Naive thymus-derived CD4-positive, alpha-beta T cell (primary cell): ENCODE measurements at regions not wholly inside any gene's neighbourhood (a gene's known extent, or its start where the extent isn't known, plus 50 kb on each side); places are given as distances from the start of the nearest gene placed in this dataset.

Experiments used
- ATAC-seq: fragments of 150-1000 bp; cut with Tn5 transposase; 2 replicates; pipeline ENCODE4 v1.10.0; 2021; ENCODE audit warnings: mild to moderate bottlenecking, moderate library complexity
- CTCF ChIA-PET: fragments of 350-600 bp; sonication (Branson Sonifier 250); formaldehyde crosslinking; loops from one replicate; lab custom pipeline; 2021; ENCODE audit warnings: antibody characterized with exemption; lab: Charles Lee
- POLR2A ChIA-PET: fragments of 350-600 bp; sonication (Branson Sonifier 250); formaldehyde crosslinking; loops from one replicate; lab custom pipeline; 2021; ENCODE audit warnings: antibody characterized with exemption, inconsistent platforms; lab: Charles Lee
- DNase-seq, 9 donors: peaks; one replicate each; pipeline versions ENCODE4 v3.0.0 to v3.0.0-alpha.2; 2020 to 2022; ENCODE audit warnings: mixed read lengths in 1 of 9
- H3K27ac ChIP-seq: one replicate; pipeline ENCODE4 v1.7.0; 2013; ENCODE audit warnings: mild to moderate bottlenecking, low read depth, low read length, moderate library complexity
- H3K27me3 ChIP-seq, 2 donors: one replicate each; pipeline ENCODE4 v1.7.0; 2013; ENCODE audit warnings: low read length in 2 of 2, mild to moderate bottlenecking in 2 of 2, moderate library complexity in 2 of 2; ENCODE audit not compliant: control insufficient read depth in 2 of 2, insufficient read depth in 2 of 2
- H3K36me3 ChIP-seq, 3 experiments: 1 replicate in 2 of 3; 2 replicates in 1 of 3; pipeline ENCODE4 v1.7.0; 2013; ENCODE audit warnings: low read length in 3 of 3, mild to moderate bottlenecking in 3 of 3, moderate library complexity in 1 of 3; ENCODE audit not compliant: insufficient read depth in 3 of 3, control insufficient read depth in 2 of 3
- H3K4me1 ChIP-seq, 2 donors: one replicate each; pipeline ENCODE4 v1.7.0; 2013; ENCODE audit warnings: low read length in 2 of 2, mild to moderate bottlenecking in 2 of 2, moderate library complexity in 1 of 2; ENCODE audit not compliant: control insufficient read depth in 2 of 2, insufficient read depth in 2 of 2
- H3K4me3 ChIP-seq: 2 replicates; pipeline ENCODE4 v1.7.0; 2013; ENCODE audit warnings: mild to moderate bottlenecking, low read length
- H3K9me3 ChIP-seq, 3 experiments: 1 replicate in 2 of 3; 2 replicates in 1 of 3; pipeline ENCODE4 v1.7.0; 2013; ENCODE audit warnings: low read length in 3 of 3; ENCODE audit not compliant: control insufficient read depth in 2 of 3
- H3K27ac Mint-ChIP-seq, 9 donors: one replicate each; pipeline ENCODE4 v1.8.0; 2020 to 2022; ENCODE audit warnings: mixed read lengths in 9 of 9, mild to moderate bottlenecking in 8 of 9, moderate library complexity in 5 of 9, inconsistent platforms in 2 of 9
- H3K27me3 Mint-ChIP-seq, 5 donors: one replicate each; pipeline ENCODE4 v1.8.0; 2021 to 2022; ENCODE audit warnings: mixed read lengths in 5 of 5, mild to moderate bottlenecking in 1 of 5
- H3K36me3 Mint-ChIP-seq, 5 donors: one replicate each; pipeline ENCODE4 v1.8.0; 2020 to 2022; ENCODE audit warnings: mixed read lengths in 5 of 5, mild to moderate bottlenecking in 3 of 5, inconsistent platforms in 1 of 5
- H3K4me1 Mint-ChIP-seq, 7 donors: one replicate each; pipeline ENCODE4 v1.8.0; 2020 to 2022; ENCODE audit warnings: mixed read lengths in 7 of 7, mild to moderate bottlenecking in 3 of 7, inconsistent platforms in 1 of 7
- H3K4me3 Mint-ChIP-seq, 10 donors: one replicate each; pipeline ENCODE4 v1.8.0; 2020 to 2022; ENCODE audit warnings: mild to moderate bottlenecking in 10 of 10, mixed read lengths in 10 of 10, moderate library complexity in 6 of 10, inconsistent platforms in 2 of 10
- H3K9me3 Mint-ChIP-seq, 11 donors: one replicate each; pipeline ENCODE4 v1.8.0; 2020 to 2022; ENCODE audit warnings: mixed read lengths in 11 of 11, mild to moderate bottlenecking in 4 of 11, inconsistent platforms in 1 of 11, moderate library complexity in 1 of 11
- intact Hi-C, 2 donors: fragments of 100-400 bp; cut with micrococcal nuclease; formaldehyde crosslinking; loops; one replicate each; pipeline ENCODE4 v1.15.1; 2023

GRCh38 chr6:45795678-45796077 is 220.0 kb downstream of the CLIC5 start:
- Histone ChIP-seq H3K36me3 (no peaks in the 10 kb centered on the region), H3K27ac (no peak overlapping the region), H3K27me3 (no peaks in the 10 kb centered on the region), H3K4me3 (no peak overlapping the region), H3K9me3 (no peaks in the 10 kb centered on the region), H3K4me1 (no peaks in the 10 kb centered on the region)
- Mint-ChIP-seq H3K36me3 (peaks cover 0 to 7% (median 0%) of the 10 kb centered on the region in 5 donors), H3K27me3 (no peaks in the 10 kb centered on the region), H3K4me3 (no peak overlapping the region), H3K27ac (no peak overlapping the region), H3K9me3 (peaks cover 0 to 3% (median 0%) of the 10 kb centered on the region in 11 donors), H3K4me1 (peaks cover 0 to 5% (median 0%) of the 10 kb centered on the region in 7 donors)
- ATAC-seq (no peak), DNase-seq (no peak)
- intact Hi-C loops: no loop called here
- ChIA-PET POLR2A (interaction anchor here (0.6 kb wide), 1 partner anchor 185 kb away, joined by 4 read pairs; no protein-coding TSS in a partner anchor), CTCF (no interaction called here)

- Histone ChIP-seq H3K9me3 (no peaks in the 10 kb centered on the region), H3K4me3 (no peak overlapping the region), H3K27ac (no peak overlapping the region), H3K27me3 (no peaks in the 10 kb centered on the region), H3K36me3 (no peaks in the 10 kb centered on the region), H3K4me1 (no peaks in the 10 kb centered on the region)
- POLR2A ChIA-PET: no interaction called here
- intact Hi-C loops: no loop called here
- Mint-ChIP-seq H3K36me3 (peaks cover 0 to 6% (median 0%) of the 10 kb centered on the region in 5 donors), H3K4me1 (peaks cover 0 to 2% (median 0%) of the 10 kb centered on the region in 7 donors), H3K9me3 (peaks cover 0 to 3% (median 0%) of the 10 kb centered on the region in 11 donors), H3K27ac (no peak overlapping the region), H3K4me3 (no peak overlapping the region), H3K27me3 (no peaks in the 10 kb centered on the region)
- ATAC-seq: no peak
- CTCF ChIA-PET: no interaction called here
- DNase-seq: no peak
These were observed 221.2 kb downstream of the CLIC5 start for GRCh38 chr6:45794465-45794864.

GRCh38 chr6:45791211-45792168 is 224.2 kb downstream of the CLIC5 start:
- H3K27ac Mint-ChIP-seq: no peak overlapping the region
- H3K27me3 ChIP-seq: no peaks in the 10 kb centered on the region
- POLR2A ChIA-PET: no interaction called here
- CTCF ChIA-PET: no interaction called here
- intact Hi-C loops: no loop called here
- peaks cover 0 to 2% (median 0%) of the 10 kb centered on the region in 7 donors for H3K4me1 Mint-ChIP-seq
- H3K27me3 Mint-ChIP-seq: no peaks in the 10 kb centered on the region
- H3K9me3 Mint-ChIP-seq: no peaks in the 10 kb centered on the region
- no peaks in the 10 kb centered on the region for H3K36me3 Mint-ChIP-seq
- ATAC-seq (no peak), DNase-seq (no peak)
- H3K4me3 Mint-ChIP-seq: no peak overlapping the region
- H3K4me3 ChIP-seq: no peak overlapping the region
- H3K9me3 ChIP-seq: no peaks in the 10 kb centered on the region
- H3K36me3 ChIP-seq: no peaks in the 10 kb centered on the region
- no peak overlapping the region for H3K27ac ChIP-seq
- no peaks in the 10 kb centered on the region for H3K4me1 ChIP-seq

DNA sequence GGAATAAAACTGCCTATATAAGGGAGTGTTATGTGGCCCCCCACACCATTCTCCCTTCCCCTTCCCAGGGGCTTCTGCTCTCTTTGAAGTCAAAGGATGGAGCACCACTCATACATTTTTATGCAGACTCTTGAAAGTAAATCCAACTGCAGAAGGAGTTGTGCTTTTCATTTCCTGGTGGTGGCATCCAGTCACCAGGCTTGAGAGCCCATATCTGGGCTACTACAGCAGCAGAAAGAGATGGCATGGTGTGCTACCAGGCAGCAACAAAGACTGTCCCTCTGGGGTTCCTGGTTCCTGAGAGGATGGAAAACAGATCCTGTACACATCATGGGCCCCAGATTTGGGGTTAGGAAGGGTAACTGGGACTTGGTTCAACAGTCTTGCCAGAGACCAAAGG is 226.4 kb downstream of the CLIC5 start:
- no peak overlapping the region for H3K4me3 Mint-ChIP-seq
- H3K27me3 Mint-ChIP-seq: no peaks in the 10 kb centered on the region
- intact Hi-C loops: no loop called here
- H3K4me1 Mint-ChIP-seq: peaks cover 0 to 2% (median 0%) of the 10 kb centered on the region in 7 donors
- Histone ChIP-seq H3K4me1 (no peaks in the 10 kb centered on the region), H3K9me3 (no peaks in the 10 kb centered on the region), H3K27ac (no peak overlapping the region), H3K27me3 (no peaks in the 10 kb centered on the region), H3K4me3 (no peak overlapping the region), H3K36me3 (no peaks in the 10 kb centered on the region)
- no peak for ATAC-seq
- DNase-seq: no peak
- ChIA-PET CTCF (no interaction called here), POLR2A (no interaction called here)
- H3K36me3 Mint-ChIP-seq: no peaks in the 10 kb centered on the region
- no peaks in the 10 kb centered on the region for H3K9me3 Mint-ChIP-seq
- H3K27ac Mint-ChIP-seq: no peak overlapping the region

DNA sequence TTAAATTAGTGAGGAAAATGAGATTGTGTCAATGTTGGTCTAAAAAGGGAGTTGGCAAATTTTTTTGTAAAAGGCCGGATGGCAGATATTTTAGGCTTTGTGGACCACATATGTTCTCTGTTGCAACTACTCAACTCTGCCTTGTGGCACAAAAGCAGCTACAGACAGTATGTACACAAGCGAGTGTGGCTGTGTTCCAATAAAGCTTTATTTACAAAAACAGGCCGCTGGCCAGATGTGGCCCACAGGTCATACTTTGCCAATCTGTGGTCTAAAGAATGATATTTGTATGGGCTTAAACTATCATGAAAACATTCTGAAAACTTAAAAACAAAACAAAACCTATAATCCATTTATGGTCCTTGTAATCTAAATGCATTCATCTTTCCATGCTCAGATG is 228.3 kb downstream of the CLIC5 start:
- ChIA-PET POLR2A (no interaction called here), CTCF (no interaction called here)
- H3K27ac Mint-ChIP-seq: no peak overlapping the region
- H3K4me1 ChIP-seq: no peaks in the 10 kb centered on the region
- no peaks in the 10 kb centered on the region for H3K27me3 Mint-ChIP-seq
- no peaks in the 10 kb centered on the region for H3K27me3 ChIP-seq
- no peaks in the 10 kb centered on the region for H3K9me3 Mint-ChIP-seq
- H3K36me3 ChIP-seq: no peaks in the 10 kb centered on the region
- no peaks in the 10 kb centered on the region for H3K36me3 Mint-ChIP-seq
- intact Hi-C loops: no loop called here
- no peak for DNase-seq
- no peak overlapping the region for H3K4me3 Mint-ChIP-seq
- peaks cover 0 to 2% (median 0%) of the 10 kb centered on the region in 7 donors for H3K4me1 Mint-ChIP-seq
- H3K9me3 ChIP-seq: no peaks in the 10 kb centered on the region
- no peak for ATAC-seq
- H3K27ac ChIP-seq: no peak overlapping the region
- no peak overlapping the region for H3K4me3 ChIP-seq

DNA sequence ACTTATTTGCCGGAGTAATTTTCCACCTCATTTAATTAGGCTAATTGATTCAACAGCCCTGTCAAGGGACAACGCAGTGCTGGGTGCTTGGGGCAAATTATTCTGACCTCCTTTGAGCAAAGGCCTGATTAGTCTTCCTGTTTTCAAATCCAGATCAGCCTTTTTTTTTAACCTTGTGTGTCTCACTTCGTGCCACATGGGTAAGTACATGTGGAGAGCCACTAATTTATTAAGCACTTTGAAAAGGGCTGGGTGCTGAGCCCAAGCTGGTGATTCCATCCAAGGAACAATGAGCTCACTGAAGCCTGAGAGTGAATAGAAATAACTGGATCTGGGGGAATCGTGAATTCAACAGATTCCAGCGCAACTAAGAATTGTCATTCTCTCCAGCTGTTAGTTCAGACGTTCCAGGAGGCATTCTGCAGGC is 229.3 kb downstream of the CLIC5 start:
- no peaks in the 10 kb centered on the region for H3K27me3 Mint-ChIP-seq
- ATAC-seq (no peak), DNase-seq (no peak)
- no peak overlapping the region for H3K4me3 Mint-ChIP-seq
- H3K27ac Mint-ChIP-seq: no peak overlapping the region
- no peaks in the 10 kb centered on the region for H3K4me1 ChIP-seq
- no peaks in the 10 kb centered on the region for H3K36me3 ChIP-seq
- no peak overlapping the region for H3K27ac ChIP-seq
- H3K36me3 Mint-ChIP-seq: no peaks in the 10 kb centered on the region
- H3K4me3 ChIP-seq: no peak overlapping the region
- no peaks in the 10 kb centered on the region for H3K9me3 Mint-ChIP-seq
- H3K4me1 Mint-ChIP-seq: no peaks in the 10 kb centered on the region
- ChIA-PET CTCF (no interaction called here), POLR2A (no interaction called here)
- intact Hi-C loops: no loop called here
- no peaks in the 10 kb centered on the region for H3K9me3 ChIP-seq
- no peaks in the 10 kb centered on the region for H3K27me3 ChIP-seq

GRCh38 chr6:45784250-45784649 is 231.4 kb downstream of the CLIC5 start:
- H3K27me3 ChIP-seq: no peaks in the 10 kb centered on the region
- POLR2A ChIA-PET: interaction anchor here (0.9 kb wide), 1 partner anchor 57 kb away, joined by 3 read pairs; no protein-coding TSS in a partner anchor
- intact Hi-C loops: no loop called here
- DNase-seq (no peak), ATAC-seq (no peak)
- H3K27ac ChIP-seq: no peak overlapping the region
- CTCF ChIA-PET: no interaction called here
- H3K36me3 Mint-ChIP-seq: no peaks in the 10 kb centered on the region
- no peaks in the 10 kb centered on the region for H3K4me1 ChIP-seq
- no peaks in the 10 kb centered on the region for H3K9me3 ChIP-seq
- H3K36me3 ChIP-seq: no peaks in the 10 kb centered on the region
- no peaks in the 10 kb centered on the region for H3K4me1 Mint-ChIP-seq
- no peak overlapping the region for H3K27ac Mint-ChIP-seq
- no peaks in the 10 kb centered on the region for H3K27me3 Mint-ChIP-seq
- no peaks in the 10 kb centered on the region for H3K9me3 Mint-ChIP-seq
- no peak overlapping the region for H3K4me3 ChIP-seq
- H3K4me3 Mint-ChIP-seq: no peak overlapping the region
